H9 (cell line): ENCODE measurements at regions not wholly inside any gene's neighbourhood (a gene's known extent, or its start where the extent isn't known, plus 50 kb on each side); places are given as distances from the start of the nearest gene placed in this dataset.

ENCODE experiments used
- DNase-seq: peaks from one replicate; pipeline ENCODE4 v3.0.0-alpha.2; 2017
- H2AFZ ChIP-seq: one replicate; pipeline ENCODE4 v1.6.1; 2013; ENCODE audit warnings: mild to moderate bottlenecking, low read length, control low read depth, moderate library complexity
- H2AK5ac ChIP-seq: 2 replicates; pipeline ENCODE4 v1.6.1; 2013; ENCODE audit warnings: low read length, control low read depth, mixed read lengths; ENCODE audit not compliant: insufficient read length
- H2BK120ac ChIP-seq: one replicate; pipeline ENCODE4 v1.6.1; 2013; ENCODE audit warnings: low read depth, mild to moderate bottlenecking, low read length, control low read depth, inconsistent platforms; ENCODE audit not compliant: poor library complexity, severe bottlenecking
- H2BK12ac ChIP-seq: 2 replicates; pipeline ENCODE4 v1.6.1; 2013; ENCODE audit warnings: low read length, control low read depth, mixed read lengths, low read depth; ENCODE audit not compliant: insufficient read length
- H2BK15ac ChIP-seq: 2 replicates; pipeline ENCODE4 v1.6.1; 2013; ENCODE audit warnings: low read depth, low read length, control low read depth
- H2BK20ac ChIP-seq: one replicate; pipeline ENCODE4 v1.6.1; 2013; ENCODE audit warnings: low read depth, mild to moderate bottlenecking, low read length, control low read depth, inconsistent platforms; ENCODE audit not compliant: poor library complexity, severe bottlenecking
- H2BK5ac ChIP-seq: 2 replicates; pipeline ENCODE4 v1.6.1; 2013; ENCODE audit warnings: low read length, control low read depth, mixed read lengths; ENCODE audit not compliant: insufficient read length
- H3K14ac ChIP-seq: 2 replicates; pipeline ENCODE4 v1.6.1; 2013; ENCODE audit warnings: low read length, control low read depth; ENCODE audit not compliant: insufficient read depth
- H3K18ac ChIP-seq: 2 replicates; pipeline ENCODE4 v1.6.1; 2013; ENCODE audit warnings: low read depth, mild to moderate bottlenecking, mixed read lengths, low read length, control low read depth; ENCODE audit not compliant: insufficient read length
- H3K23ac ChIP-seq: 2 replicates; pipeline ENCODE4 v1.6.1; 2013; ENCODE audit warnings: low read length, control low read depth, mixed read lengths, low read depth; ENCODE audit not compliant: insufficient read length
- H3K23me2 ChIP-seq: 2 replicates; pipeline ENCODE4 v1.6.1; 2013; ENCODE audit warnings: low read depth, mild to moderate bottlenecking, mixed read lengths, low read length, control low read depth; ENCODE audit not compliant: insufficient read length, poor library complexity, severe bottlenecking
- H3K27ac ChIP-seq: 2 replicates; pipeline ENCODE4 v1.5.1; 2013; ENCODE audit warnings: low read length, control low read depth, mixed read lengths, low read depth; ENCODE audit not compliant: insufficient read length
- H3K27me3 ChIP-seq: 2 replicates; pipeline ENCODE4 v1.6.1; 2013; ENCODE audit warnings: low read length, control low read depth, inconsistent platforms; ENCODE audit not compliant: insufficient read depth
- H3K4ac ChIP-seq: 2 replicates; pipeline ENCODE4 v1.6.1; 2013; ENCODE audit warnings: low read depth, mild to moderate bottlenecking, control low read depth, inconsistent platforms, low read length, moderate library complexity
- H3K4me1 ChIP-seq: 2 replicates; pipeline ENCODE4 v1.6.1; 2013; ENCODE audit warnings: low read length, control low read depth, inconsistent platforms; ENCODE audit not compliant: insufficient read depth
- H3K4me2 ChIP-seq: 2 replicates; pipeline ENCODE4 v1.6.1; 2013; ENCODE audit warnings: low read length, control low read depth, mixed read lengths; ENCODE audit not compliant: insufficient read length, insufficient read depth
- H3K56ac ChIP-seq: 2 replicates; pipeline ENCODE4 v1.6.1; 2013; ENCODE audit warnings: low read depth, mild to moderate bottlenecking, mixed read lengths, low read length, control low read depth; ENCODE audit not compliant: insufficient read length
- H3K79me1 ChIP-seq: 2 replicates; pipeline ENCODE4 v1.6.1; 2013; ENCODE audit warnings: low read depth, mild to moderate bottlenecking, moderate library complexity, low read length, control low read depth, inconsistent platforms; ENCODE audit not compliant: insufficient read depth, poor library complexity, severe bottlenecking
- H3K79me2 ChIP-seq: 2 replicates; pipeline ENCODE4 v1.6.1; 2013; ENCODE audit warnings: low read length, control low read depth, inconsistent platforms; ENCODE audit not compliant: insufficient read depth
- H3K9ac ChIP-seq: 2 replicates; pipeline ENCODE4 v1.6.1; 2013; ENCODE audit warnings: low read length, control low read depth, mixed read lengths; ENCODE audit not compliant: insufficient read length; ENCODE audit errors: extremely low read depth
- H3K9me3 ChIP-seq: one replicate; pipeline ENCODE4 v1.6.1; 2013; ENCODE audit warnings: low read depth, low read length, inconsistent platforms; ENCODE audit not compliant: control insufficient read depth
- H3T11ph ChIP-seq: one replicate; pipeline ENCODE4 v1.6.1; 2013; ENCODE audit warnings: mild to moderate bottlenecking, low read length, control low read depth, inconsistent platforms
- H4K20me1 ChIP-seq: one replicate; pipeline ENCODE4 v1.6.1; 2013; ENCODE audit not compliant: control insufficient read depth, insufficient read length, insufficient read depth
- H4K5ac ChIP-seq: 2 replicates; pipeline ENCODE4 v1.6.1; 2013; ENCODE audit warnings: low read depth, mild to moderate bottlenecking, mixed read lengths, low read length, control low read depth; ENCODE audit not compliant: insufficient read length
- H4K8ac ChIP-seq: replicated peaks from 2 replicates; pipeline ENCODE4 v1.6.1; 2013; ENCODE audit warnings: low read length, control low read depth, mixed read lengths, low read depth; ENCODE audit not compliant: insufficient read length
- H4K91ac ChIP-seq: 2 replicates; pipeline ENCODE4 v1.6.1; 2013; ENCODE audit warnings: low read depth, mild to moderate bottlenecking, moderate library complexity, mixed read lengths, low read length, control low read depth; ENCODE audit not compliant: insufficient read length
- H3K27ac Mint-ChIP-seq, 3 experiments: 2 replicates in 2 of 3; 3 replicates in 1 of 3; pipeline ENCODE4 v1.8.0; 2020 to 2021; ENCODE audit warnings: mixed read lengths in 3 of 3, mild to moderate bottlenecking in 1 of 3, moderate library complexity in 1 of 3
- H3K27me3 Mint-ChIP-seq: 2 replicates; pipeline ENCODE4 v1.8.0; 2021; ENCODE audit warnings: low read depth, mild to moderate bottlenecking, moderate library complexity, mixed read lengths
- H3K36me3 Mint-ChIP-seq, 3 experiments: 2 replicates in 2 of 3; 3 replicates in 1 of 3; pipeline ENCODE4 v1.8.0; 2020 to 2021; ENCODE audit warnings: low read depth in 3 of 3, mixed read lengths in 3 of 3; ENCODE audit not compliant: insufficient read depth in 1 of 3
- H3K4me1 Mint-ChIP-seq, 2 experiments: 2 replicates each; pipeline ENCODE4 v1.8.0; 2020; ENCODE audit warnings: mixed read lengths in 2 of 2
- H3K4me3 Mint-ChIP-seq, 2 experiments: 2 replicates in 1 of 2; 3 replicates in 1 of 2; pipeline ENCODE4 v1.8.0; 2020 to 2021; ENCODE audit warnings: mild to moderate bottlenecking in 2 of 2, mixed read lengths in 2 of 2, moderate library complexity in 1 of 2
- H3K9me3 Mint-ChIP-seq, 2 experiments: 2 replicates in 1 of 2; 3 replicates in 1 of 2; pipeline ENCODE4 v1.8.0; 2020; ENCODE audit warnings: mild to moderate bottlenecking in 2 of 2, mixed read lengths in 2 of 2, moderate library complexity in 1 of 2
- WGBS: extraction: QIAGEN DNeasy Blood & Tissue Kit; methylation state at CpG from one replicate; pipeline ENCODE4 v1.1.7; 2013; ENCODE audit warnings: missing lambda C conversion rate, low lambda C conversion rate, mixed read lengths; ENCODE audit not compliant: insufficient read length; ENCODE audit errors: extremely low coverage; 5-methylcytosine and 5-hydroxymethylcytosine counted together
- TF ChIP-seq, protein P1 (sequence below): fragments of 200-600 bp; sonication (generic); conservative IDR thresholded peaks from 3 replicates; pipeline ENCODE4 v1.8.0; 2021; ENCODE audit warnings: antibody characterized with exemption, mild to moderate bottlenecking

DNA sequence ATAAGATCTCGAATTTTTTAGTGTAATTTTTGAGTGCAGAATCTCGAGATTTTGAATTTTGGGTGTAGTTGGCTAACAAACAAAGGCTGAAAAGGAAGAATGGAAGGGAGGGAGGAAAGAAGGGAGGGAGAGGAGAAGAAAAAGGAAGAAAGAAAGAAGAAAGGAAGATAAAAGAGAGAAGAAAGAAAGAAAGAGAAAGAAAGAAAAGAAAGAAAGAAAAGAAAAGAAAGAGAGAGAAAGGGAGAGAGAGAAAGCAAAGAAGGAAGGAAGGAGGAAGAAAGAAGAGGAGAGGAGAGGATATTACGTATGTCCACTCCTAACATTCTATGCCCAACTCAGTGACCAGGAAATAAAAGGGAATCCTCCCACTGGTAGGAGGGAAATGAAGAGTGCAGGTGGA lies 169.6 kb downstream of the TBXT start:
- DNase-seq: no peak
- Histone ChIP-seq H3K14ac (no peak overlapping the region), H2BK5ac (no peak overlapping the region), H3T11ph (no peak overlapping the region), H4K5ac (no peak overlapping the region), H2BK20ac (no peak overlapping the region), H4K20me1 (no peaks in the 10 kb centered on the region), H3K27me3 (no peaks in the 10 kb centered on the region), H3K27ac (no peak overlapping the region), H3K23ac (no peak overlapping the region), H3K9me3 (no peaks in the 10 kb centered on the region), H3K4ac (no peak overlapping the region), H4K91ac (no peak overlapping the region), H2AK5ac (no peak overlapping the region), H2BK15ac (no peak overlapping the region), H3K79me2 (no peaks in the 10 kb centered on the region), H3K4me1 (no peaks in the 10 kb centered on the region), H3K23me2 (no peaks in the 10 kb centered on the region), H3K56ac (no peak overlapping the region), H3K9ac (no peak overlapping the region), H2AFZ (no peak overlapping the region), H4K8ac (no peak overlapping the region), H2BK12ac (no peak overlapping the region), H3K4me2 (no peak overlapping the region), H2BK120ac (no peak overlapping the region), H3K79me1 (no peaks in the 10 kb centered on the region), H3K18ac (no peak overlapping the region)
- TF ChIP-seq, protein P1, sequence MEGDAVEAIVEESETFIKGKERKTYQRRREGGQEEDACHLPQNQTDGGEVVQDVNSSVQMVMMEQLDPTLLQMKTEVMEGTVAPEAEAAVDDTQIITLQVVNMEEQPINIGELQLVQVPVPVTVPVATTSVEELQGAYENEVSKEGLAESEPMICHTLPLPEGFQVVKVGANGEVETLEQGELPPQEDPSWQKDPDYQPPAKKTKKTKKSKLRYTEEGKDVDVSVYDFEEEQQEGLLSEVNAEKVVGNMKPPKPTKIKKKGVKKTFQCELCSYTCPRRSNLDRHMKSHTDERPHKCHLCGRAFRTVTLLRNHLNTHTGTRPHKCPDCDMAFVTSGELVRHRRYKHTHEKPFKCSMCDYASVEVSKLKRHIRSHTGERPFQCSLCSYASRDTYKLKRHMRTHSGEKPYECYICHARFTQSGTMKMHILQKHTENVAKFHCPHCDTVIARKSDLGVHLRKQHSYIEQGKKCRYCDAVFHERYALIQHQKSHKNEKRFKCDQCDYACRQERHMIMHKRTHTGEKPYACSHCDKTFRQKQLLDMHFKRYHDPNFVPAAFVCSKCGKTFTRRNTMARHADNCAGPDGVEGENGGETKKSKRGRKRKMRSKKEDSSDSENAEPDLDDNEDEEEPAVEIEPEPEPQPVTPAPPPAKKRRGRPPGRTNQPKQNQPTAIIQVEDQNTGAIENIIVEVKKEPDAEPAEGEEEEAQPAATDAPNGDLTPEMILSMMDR: no peak
- peaks cover 51% of the 10 kb centered on the region for H3K27me3 Mint-ChIP-seq
- no peaks in the 10 kb centered on the region for H3K36me3 Mint-ChIP-seq
- peaks cover 2 to 6% of the 10 kb centered on the region in 2 experiments; a peak in 2 of 5 replicates for H3K9me3 Mint-ChIP-seq
- WGBS: no CpG with 5 or more reads among the region's 3 CpGs
- H3K4me3 Mint-ChIP-seq: no peak overlapping the region
- H3K27ac Mint-ChIP-seq: no peak overlapping the region
- peaks cover 3 to 5% of the 10 kb centered on the region in 2 experiments for H3K4me1 Mint-ChIP-seq
